ENCODE measurements at regions not wholly inside any gene's neighbourhood (a gene's known extent, or its start where the extent isn't known, plus 50 kb on each side); places are given as distances from the start of the nearest gene placed in this dataset.

DNA sequence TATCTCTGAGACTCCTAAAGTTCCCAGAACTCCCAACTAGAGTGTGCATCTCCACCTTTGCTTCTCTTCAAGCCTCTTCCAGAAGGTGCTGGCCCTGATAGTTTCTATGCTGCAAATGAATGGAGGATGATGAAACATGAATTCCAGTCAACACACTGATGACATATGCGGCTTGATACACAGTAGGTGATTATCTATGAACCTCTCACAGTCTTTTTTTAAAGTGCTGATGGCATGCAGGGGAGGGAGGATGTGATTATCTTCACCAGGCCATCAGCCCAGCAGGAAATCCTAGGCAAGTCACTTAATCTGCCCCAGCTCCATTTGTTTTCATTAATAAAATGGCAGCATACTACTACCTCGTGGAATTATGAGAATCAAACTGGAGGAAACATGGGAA is 548.5 kb downstream of the SOX6 start (continued):
- TF ChIP-seq, protein P1, sequence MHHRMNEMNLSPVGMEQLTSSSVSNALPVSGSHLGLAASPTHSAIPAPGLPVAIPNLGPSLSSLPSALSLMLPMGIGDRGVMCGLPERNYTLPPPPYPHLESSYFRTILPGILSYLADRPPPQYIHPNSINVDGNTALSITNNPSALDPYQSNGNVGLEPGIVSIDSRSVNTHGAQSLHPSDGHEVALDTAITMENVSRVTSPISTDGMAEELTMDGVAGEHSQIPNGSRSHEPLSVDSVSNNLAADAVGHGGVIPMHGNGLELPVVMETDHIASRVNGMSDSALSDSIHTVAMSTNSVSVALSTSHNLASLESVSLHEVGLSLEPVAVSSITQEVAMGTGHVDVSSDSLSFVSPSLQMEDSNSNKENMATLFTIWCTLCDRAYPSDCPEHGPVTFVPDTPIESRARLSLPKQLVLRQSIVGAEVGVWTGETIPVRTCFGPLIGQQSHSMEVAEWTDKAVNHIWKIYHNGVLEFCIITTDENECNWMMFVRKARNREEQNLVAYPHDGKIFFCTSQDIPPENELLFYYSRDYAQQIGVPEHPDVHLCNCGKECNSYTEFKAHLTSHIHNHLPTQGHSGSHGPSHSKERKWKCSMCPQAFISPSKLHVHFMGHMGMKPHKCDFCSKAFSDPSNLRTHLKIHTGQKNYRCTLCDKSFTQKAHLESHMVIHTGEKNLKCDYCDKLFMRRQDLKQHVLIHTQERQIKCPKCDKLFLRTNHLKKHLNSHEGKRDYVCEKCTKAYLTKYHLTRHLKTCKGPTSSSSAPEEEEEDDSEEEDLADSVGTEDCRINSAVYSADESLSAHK (CRISPR knock-in tag; IDR thresholded peaks at IDR 0.05; ENCODE audit: borderline replicate concordance): no peak
- TF ChIP-seq RFX5 (IDR thresholded peaks at IDR 0.05; ENCODE audit: low read depth, low read length) (no peak), ZNF451 (CRISPR knock-in tag; IDR thresholded peaks at IDR 0.05) (no peak), ZNF572 (CRISPR knock-in tag; IDR thresholded peaks at IDR 0.05) (no peak)
- TF ChIP-seq, protein P2, sequence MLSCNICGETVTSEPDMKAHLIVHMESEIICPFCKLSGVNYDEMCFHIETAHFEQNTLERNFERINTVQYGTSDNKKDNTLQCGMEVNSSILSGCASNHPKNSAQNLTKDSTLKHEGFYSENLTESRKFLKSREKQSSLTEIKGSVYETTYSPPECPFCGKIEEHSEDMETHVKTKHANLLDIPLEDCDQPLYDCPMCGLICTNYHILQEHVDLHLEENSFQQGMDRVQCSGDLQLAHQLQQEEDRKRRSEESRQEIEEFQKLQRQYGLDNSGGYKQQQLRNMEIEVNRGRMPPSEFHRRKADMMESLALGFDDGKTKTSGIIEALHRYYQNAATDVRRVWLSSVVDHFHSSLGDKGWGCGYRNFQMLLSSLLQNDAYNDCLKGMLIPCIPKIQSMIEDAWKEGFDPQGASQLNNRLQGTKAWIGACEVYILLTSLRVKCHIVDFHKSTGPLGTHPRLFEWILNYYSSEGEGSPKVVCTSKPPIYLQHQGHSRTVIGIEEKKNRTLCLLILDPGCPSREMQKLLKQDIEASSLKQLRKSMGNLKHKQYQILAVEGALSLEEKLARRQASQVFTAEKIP (CRISPR knock-in tag; IDR thresholded peaks at IDR 0.05; ENCODE audit: borderline replicate concordance): no peak

DNA sequence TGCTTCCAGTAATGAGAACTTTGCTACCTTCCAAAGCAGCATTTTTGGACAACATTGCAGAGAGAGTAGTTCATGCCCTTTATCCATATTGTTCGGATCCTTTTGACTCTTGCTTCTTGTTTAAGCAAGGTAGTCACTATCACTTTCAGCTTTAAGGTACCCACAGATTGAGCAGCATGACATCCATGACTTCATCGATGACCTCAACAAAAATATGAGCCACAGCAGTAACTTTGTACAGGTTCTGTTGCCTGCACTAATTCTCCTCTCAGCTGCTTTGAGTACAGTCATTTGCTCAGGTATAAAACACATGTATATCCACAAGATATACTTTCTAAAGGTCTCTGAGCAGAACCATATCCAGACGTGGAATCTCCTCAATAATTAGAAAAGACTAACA is 546.3 kb downstream of the SOX6 start:
- DNase-seq (ENCODE audit: low spot score): no peak
- H3K79me2 ChIP-seq (ENCODE audit: insufficient read depth, low read length): no peaks in the 10 kb centered on the region
- BruUV-seq (replicated peaks): no TSS peak
- intact Hi-C loops (cut with micrococcal nuclease; ENCODE audit: unreplicated experiment) (no loop called here), in situ Hi-C loops (cut with HindIII; ENCODE audit: extremely low pct_ligation_motif_present, low pct_unique_long_range_greater_than_20kb) (no loop called here)
- CTCF ChIA-PET (ENCODE audit: low intra/inter-chr PET ratio, low total read pairs): no interaction called here
- WGBS (ENCODE audit: low lambda C conversion rate): 0% methylated on average over 3 of the region's 3 CpGs
- FAIRE-seq: no peak
- POLR2A ChIA-PET: no interaction called here
- no peak overlapping the region for H3K9ac ChIP-seq (ENCODE audit: insufficient read depth, low read depth, low read length)
- H3K27me3 ChIP-seq (ENCODE audit: control insufficient read depth in 1 of 2, insufficient read depth in 2 of 2, low read length in 2 of 2): no peaks in the 10 kb centered on the region; a peak in 1 of 5 replicates
- ATAC-seq: no peak
- H3K36me3 ChIP-seq (replicated peaks in 1 of 2; ENCODE audit: control insufficient read depth in 1 of 2, insufficient read depth in 2 of 2, low read length in 2 of 2): no peaks in the 10 kb centered on the region
- H4K20me1 ChIP-seq (ENCODE audit: insufficient read depth, low read length): no peaks in the 10 kb centered on the region
- no peaks in the 10 kb centered on the region for H3K9me3 ChIP-seq (ENCODE audit: low read length)
- H3K4me1 ChIP-seq (ENCODE audit: insufficient read depth, low read length): no peaks in the 10 kb centered on the region
- H2AFZ ChIP-seq (ENCODE audit: low read length): no peak overlapping the region
- H3K4me2 ChIP-seq (ENCODE audit: low read depth, low read length): no peak overlapping the region
- no peak overlapping the region for H3K4me3 ChIP-seq (replicated peaks in 1 of 3; ENCODE audit: insufficient read depth in 1 of 3, low read depth in 2 of 3, low read length in 3 of 3)
- no peak overlapping the region for H3K27ac ChIP-seq (ENCODE audit: extremely low read length, insufficient read depth, low read length)
- TF ChIP-seq ISX (CRISPR knock-in tag; conservative IDR thresholded peaks at IDR 0.05) (no peak), PRMT3 (CRISPR knock-in tag; IDR thresholded peaks at IDR 0.05; ENCODE audit: borderline replicate concordance, low read depth) (no peak), GATAD2A (CRISPR knock-in tag; IDR thresholded peaks at IDR 0.05) (no peak)
- TF ChIP-seq, protein P3, sequence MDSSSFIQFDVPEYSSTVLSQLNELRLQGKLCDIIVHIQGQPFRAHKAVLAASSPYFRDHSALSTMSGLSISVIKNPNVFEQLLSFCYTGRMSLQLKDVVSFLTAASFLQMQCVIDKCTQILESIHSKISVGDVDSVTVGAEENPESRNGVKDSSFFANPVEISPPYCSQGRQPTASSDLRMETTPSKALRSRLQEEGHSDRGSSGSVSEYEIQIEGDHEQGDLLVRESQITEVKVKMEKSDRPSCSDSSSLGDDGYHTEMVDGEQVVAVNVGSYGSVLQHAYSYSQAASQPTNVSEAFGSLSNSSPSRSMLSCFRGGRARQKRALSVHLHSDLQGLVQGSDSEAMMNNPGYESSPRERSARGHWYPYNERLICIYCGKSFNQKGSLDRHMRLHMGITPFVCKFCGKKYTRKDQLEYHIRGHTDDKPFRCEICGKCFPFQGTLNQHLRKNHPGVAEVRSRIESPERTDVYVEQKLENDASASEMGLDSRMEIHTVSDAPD (CRISPR knock-in tag; IDR thresholded peaks at IDR 0.05): no peak
- TF ChIP-seq, protein P4, sequence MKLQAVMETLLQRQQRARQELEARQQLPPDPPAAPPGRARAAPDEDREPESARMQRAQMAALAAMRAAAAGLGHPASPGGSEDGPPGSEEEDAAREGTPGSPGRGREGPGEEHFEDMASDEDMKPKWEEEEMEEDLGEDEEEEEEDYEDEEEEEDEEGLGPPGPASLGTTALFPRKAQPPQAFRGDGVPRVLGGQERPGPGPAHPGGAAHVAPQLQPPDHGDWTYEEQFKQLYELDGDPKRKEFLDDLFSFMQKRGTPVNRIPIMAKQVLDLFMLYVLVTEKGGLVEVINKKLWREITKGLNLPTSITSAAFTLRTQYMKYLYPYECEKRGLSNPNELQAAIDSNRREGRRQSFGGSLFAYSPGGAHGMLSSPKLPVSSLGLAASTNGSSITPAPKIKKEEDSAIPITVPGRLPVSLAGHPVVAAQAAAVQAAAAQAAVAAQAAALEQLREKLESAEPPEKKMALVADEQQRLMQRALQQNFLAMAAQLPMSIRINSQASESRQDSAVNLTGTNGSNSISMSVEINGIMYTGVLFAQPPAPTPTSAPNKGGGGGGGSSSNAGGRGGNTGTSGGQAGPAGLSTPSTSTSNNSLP (IDR thresholded peaks at IDR 0.05; ENCODE audit: low read depth, low read length): no peak
